NCI-H524 treated with DMSO at 0.1 percent for 48 hours (cell line): ENCODE measurements at regions not wholly inside any gene's neighbourhood (a gene's known extent, or its start where the extent isn't known, plus 50 kb on each side); places are given as distances from the start of the nearest gene placed in this dataset.
"Not testable (repeated sequence)": the region's sequence is repeated elsewhere in the genome, so short reads cannot be mapped to it uniquely, and the experiment has no call there.

ENCODE experiments used
- DNase-seq: peaks from one replicate; lab custom pipeline; 2025; lab: John Stamatoyannopoulos, UW

GRCh38 chr6:14995966-14996602 is 249.8 kb upstream of the JARID2 start:
- no peak for DNase-seq

DNA sequence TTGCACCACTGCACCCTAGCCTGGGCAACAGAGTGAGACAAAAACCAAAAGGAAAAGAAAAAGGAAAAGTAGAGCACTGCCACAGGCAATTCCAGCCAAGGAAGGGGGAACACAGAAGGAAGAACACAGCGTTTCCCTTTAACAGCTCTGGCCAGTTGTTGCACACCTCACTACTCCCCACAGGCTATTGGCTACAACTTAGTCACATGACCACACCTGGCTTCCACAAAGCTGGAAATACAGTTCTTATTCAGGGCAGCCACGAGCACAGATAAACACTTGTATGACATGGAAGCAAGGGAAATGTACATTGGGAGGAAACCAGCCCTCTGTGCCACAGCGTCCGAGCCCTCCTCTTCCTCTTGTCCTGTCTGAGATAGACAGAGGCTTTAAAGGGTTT is 249.0 kb upstream of the JARID2 start:
- no peak for DNase-seq

GRCh38 chr6:14997507-14997906 is 248.4 kb upstream of the JARID2 start:
- DNase-seq, result no peak

- DNase-seq, result no peak
Measured at GRCh38 chr6:14999106-14999505, 246.8 kb upstream of the JARID2 start.

- DNase-seq, result peak; percentile 64
Measured at GRCh38 chr6:15001326-15001910, 244.5 kb upstream of the JARID2 start.

DNA sequence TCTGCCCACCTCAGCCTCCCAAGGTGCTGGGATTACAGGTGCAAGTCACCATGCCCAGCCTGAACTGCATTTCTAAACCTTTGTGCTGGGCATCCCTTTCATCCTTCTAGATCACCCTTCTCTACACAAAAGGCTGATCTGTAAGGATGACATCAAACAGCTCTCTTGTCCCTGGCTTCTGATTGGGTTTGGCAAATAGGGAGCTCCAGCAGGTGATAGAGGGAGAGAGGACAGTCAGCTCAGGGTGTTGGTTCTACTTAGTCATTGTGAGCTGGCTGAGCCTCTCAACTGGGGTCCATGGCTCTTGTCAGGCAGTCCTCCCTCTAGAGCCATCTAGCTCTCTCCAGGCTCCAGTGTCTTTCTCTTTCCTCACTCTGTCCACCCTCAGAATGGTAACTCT is 237.6 kb upstream of the JARID2 start:
- DNase-seq, result no peak

GRCh38 chr6:15014958-15015357 is 230.9 kb upstream of the JARID2 start:
- no peak for DNase-seq

GRCh38 chr6:15016813-15017212 is 229.1 kb upstream of the JARID2 start:
- no peak for DNase-seq

GRCh38 chr6:15017261-15017660 is 228.6 kb upstream of the JARID2 start:
- DNase-seq, result no peak

DNA sequence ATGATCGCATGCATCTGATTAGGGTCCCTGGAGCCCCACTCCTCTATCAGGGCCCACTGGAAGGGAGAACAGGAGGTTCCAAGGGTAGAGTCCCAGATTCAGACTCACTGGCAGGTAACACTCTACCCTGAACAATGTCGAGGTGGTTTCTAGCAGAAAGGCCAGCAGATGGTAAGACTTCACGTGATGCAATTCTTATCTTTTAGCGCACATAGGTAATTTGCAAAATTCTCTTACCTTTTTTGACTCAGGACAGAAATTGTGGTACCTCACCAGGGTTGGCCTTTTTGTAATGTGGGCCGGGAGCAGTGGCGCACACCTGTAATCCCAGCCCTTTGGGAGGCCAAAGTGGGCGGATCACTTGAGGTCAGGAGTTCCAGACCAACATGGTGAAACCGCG is 228.1 kb upstream of the JARID2 start:
- DNase-seq, result no peak

- peak; percentile 42 for DNase-seq
Measured at GRCh38 chr6:15020119-15020770, 225.6 kb upstream of the JARID2 start.

GRCh38 chr6:15021074-15021473 is 224.8 kb upstream of the JARID2 start:
- DNase-seq, result no peak

DNA sequence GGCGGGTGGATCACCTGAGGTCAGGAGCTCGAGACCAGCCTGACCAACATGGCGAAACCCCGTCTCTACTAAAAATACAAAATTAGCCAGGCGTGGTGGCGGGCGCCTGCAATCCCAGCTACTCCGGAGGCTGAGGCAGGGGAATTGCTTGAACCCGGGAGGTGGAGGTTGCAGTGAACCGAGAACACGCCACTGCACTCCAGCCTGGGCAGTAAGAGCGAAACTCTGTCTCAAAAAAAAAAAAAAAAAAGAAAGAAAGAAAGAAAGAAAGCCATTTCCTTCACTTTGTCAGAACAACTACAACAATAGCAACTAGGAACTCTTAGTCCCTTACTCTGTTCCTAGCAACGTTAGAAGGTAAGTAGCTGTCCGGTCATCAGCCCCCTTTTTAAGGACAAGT is 222.9 kb upstream of the JARID2 start:
- not testable (repeated sequence) for DNase-seq

GRCh38 chr6:15023448-15023847 is 222.4 kb upstream of the JARID2 start:
- DNase-seq, result no peak

DNA sequence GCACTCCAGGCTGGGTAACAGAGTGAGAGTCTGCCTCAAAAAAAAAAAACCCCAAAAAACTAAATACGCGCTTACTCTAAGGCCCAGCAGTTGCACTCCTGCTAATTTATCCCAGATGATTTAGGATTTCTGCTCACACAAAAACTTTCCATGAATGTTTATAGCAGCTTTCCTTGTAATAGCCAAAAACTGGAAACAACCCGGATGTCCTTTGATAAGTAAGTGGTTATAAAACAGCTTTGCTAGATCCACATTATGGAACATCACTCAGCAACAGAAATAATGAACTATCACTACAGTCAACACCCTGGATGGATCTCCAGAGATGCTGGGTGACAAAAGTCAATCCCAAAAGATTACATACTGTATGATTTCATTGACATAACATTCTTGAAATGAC is 220.4 kb upstream of the JARID2 start:
- no peak for DNase-seq

- peak; percentile 92 for DNase-seq
Measured at GRCh38 chr6:15026832-15027231, 219.0 kb upstream of the JARID2 start.

DNA sequence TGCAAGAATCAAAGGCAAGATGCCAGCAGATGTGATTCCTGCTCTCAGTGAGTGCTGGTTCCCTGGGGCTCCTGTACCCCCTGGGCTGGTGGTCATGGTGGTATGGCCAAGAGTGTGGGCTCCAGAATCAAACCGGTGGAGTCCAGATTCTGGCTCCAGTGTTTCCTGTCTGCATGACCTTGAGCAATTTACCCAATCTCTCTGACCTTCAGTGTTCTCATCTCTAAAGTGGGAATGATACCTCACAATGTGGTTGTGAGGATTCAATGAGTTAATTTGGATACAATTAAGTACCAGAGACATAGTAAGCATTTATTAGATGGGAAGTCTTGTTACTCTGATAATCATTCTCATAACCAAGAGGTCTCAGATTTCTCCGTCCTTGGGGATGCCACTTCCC is 218.4 kb upstream of the JARID2 start:
- DNase-seq, result no peak

DNA sequence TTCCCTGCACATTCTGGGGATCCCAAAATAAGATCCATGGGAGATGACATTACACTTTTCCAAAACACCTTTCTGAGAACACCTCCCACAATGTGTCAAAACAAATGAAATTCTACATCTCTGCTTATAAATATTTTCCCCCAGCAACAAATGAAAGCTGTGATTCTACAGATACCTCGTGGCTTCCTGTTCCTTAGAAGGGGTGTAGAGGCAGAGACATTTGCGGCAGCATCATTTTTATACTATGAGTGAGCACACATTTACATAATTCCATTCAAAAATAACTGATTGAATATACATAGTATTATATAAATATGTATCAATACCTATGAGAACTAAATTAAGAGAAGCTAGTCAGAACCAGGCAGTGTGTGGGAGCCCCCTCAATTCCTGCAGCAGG is 213.9 kb upstream of the JARID2 start:
- no peak for DNase-seq

DNA sequence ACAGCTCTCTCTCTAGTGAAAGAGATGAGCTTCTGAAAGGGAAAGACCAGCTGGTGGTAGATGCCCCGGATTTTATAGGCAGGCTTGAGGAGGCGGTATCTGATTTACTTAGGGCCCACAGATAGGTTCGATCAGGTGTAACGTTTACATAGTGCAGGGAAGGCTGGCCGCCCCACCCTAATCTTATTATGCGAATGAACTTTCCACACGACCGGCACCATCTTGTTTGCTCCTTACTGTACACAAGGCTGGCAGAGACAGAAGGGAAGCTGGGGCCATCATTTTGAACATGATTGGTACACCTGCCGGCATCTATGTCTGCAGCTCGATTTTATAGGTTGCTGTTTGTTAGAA is 212.0 kb upstream of the JARID2 start:
- peak; percentile 47 for DNase-seq

- DNase-seq, result peak; percentile 81
Measured at GRCh38 chr6:15036690-15037245, 209.1 kb upstream of the JARID2 start.

- DNase-seq, result no peak
Measured at GRCh38 chr6:15037253-15037652, 208.6 kb upstream of the JARID2 start.

DNA sequence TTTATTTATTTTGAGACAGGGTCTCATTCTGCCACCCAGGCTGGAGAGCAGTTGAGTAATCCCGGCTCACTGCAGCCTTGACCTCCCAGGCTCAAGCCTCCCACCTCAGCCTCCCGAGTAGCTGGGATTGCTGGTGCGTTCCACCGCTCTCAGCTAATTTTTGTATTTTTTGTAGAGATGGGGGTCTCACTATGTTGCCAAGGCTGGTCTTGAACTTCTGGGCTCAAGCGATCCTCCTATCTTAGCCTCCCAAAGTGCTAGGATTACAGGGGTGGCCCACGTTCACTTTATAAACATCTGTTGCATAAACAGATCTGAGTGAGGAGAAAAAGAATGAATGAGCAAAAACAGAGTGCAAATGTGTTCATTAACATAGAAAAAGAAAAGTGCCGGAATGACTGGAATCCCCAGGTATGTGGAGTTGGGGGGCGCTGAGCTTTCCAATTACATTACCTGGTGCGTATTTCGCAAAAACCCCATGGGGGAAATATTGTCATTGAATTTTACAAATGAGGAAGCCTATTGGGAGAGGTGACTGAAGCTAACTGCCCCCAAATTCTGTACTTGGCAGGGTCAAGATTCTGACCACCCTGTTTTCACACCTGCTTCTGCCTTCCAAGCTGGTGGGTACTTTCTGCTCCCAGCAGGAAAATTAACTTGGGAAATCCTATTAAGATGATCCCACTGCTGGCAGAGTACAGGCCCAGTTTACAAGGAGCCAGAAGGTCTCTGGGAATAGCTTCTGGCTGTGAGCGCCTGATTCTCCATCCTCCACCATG is 207.7 kb upstream of the JARID2 start:
- peak; percentile 50 for DNase-seq

DNA sequence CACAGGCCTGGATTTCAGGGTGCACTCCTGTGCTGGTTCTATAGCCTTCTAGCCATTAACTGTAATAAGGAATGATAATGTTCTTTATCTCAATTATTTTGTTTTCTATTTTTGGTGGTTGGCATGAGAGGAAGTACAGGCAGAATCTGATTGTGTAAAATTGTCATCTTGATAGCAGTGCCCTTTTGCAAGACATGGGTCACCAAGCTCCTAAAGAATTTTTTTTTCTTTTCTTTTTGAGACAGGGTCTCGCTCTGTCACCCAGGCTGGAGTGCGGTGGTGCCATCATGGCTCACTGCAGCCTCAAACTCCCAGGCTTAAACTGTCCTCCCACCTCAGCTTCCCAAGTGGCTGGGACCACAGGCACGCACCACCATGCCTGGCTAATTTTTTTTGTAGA is 206.7 kb upstream of the JARID2 start:
- DNase-seq, result no peak
